ENCODE measurements at regions not wholly inside any gene's neighbourhood (a gene's known extent, or its start where the extent isn't known, plus 50 kb on each side); places are given as distances from the start of the nearest gene placed in this dataset.
"Not testable (repeated sequence)": the region's sequence is repeated elsewhere in the genome, so short reads cannot be mapped to it uniquely, and the experiment has no call there.

GRCh38 chr6:112470376-112470775, 123.2 kb downstream of the RFPL4B start:
- WGBS: 95% methylated on average over 4 of the region's 4 CpGs
- H3K4me3 ChIP-seq (ENCODE audit: low read length in 2 of 2): no peak overlapping the region
- no peaks in the 10 kb centered on the region for H3K9me3 ChIP-seq (ENCODE audit: control insufficient read depth in 2 of 2, insufficient read depth in 1 of 2, low read length in 1 of 2)
- no peak for DNase-seq (ENCODE audit: low read depth in 6 of 9, low spot score in 9 of 9)
- no peaks in the 10 kb centered on the region for H3K4me1 ChIP-seq (ENCODE audit: control insufficient read depth in 2 of 2, insufficient read depth in 2 of 2, low read length in 2 of 2)
- no peaks in the 10 kb centered on the region for H3K36me3 ChIP-seq (ENCODE audit: control insufficient read depth in 2 of 2, insufficient read depth in 2 of 2, low read length in 1 of 2)
- H3K27ac ChIP-seq (ENCODE audit: low read depth in 1 of 2, low read length in 1 of 2): no peak overlapping the region
- no peaks in the 10 kb centered on the region for H3K27me3 ChIP-seq (ENCODE audit: control insufficient read depth in 2 of 2, insufficient read depth in 1 of 2, low read length in 1 of 2)

- no peaks in the 10 kb centered on the region for H3K9me3 ChIP-seq (ENCODE audit: control insufficient read depth in 2 of 2, insufficient read depth in 1 of 2, low read length in 1 of 2)
- 93% methylated on average over 1 of the region's 1 CpG for WGBS
- no peak for DNase-seq (ENCODE audit: low read depth in 6 of 9, low spot score in 9 of 9)
- H3K27me3 ChIP-seq (ENCODE audit: control insufficient read depth in 2 of 2, insufficient read depth in 1 of 2, low read length in 1 of 2): no peaks in the 10 kb centered on the region
- H3K36me3 ChIP-seq (ENCODE audit: control insufficient read depth in 2 of 2, insufficient read depth in 2 of 2, low read length in 1 of 2): no peaks in the 10 kb centered on the region
- H3K4me3 ChIP-seq (ENCODE audit: low read length in 2 of 2): no peak overlapping the region
- no peak overlapping the region for H3K27ac ChIP-seq (ENCODE audit: low read depth in 1 of 2, low read length in 1 of 2)
- no peaks in the 10 kb centered on the region for H3K4me1 ChIP-seq (ENCODE audit: control insufficient read depth in 2 of 2, insufficient read depth in 2 of 2, low read length in 2 of 2)
Measured at GRCh38 chr6:112470950-112471349, 123.8 kb downstream of the RFPL4B start.

GRCh38 chr6:112475083-112475482, 128.0 kb downstream of the RFPL4B start:
- H3K4me1 ChIP-seq (ENCODE audit: control insufficient read depth in 2 of 2, insufficient read depth in 2 of 2, low read length in 2 of 2): no peaks in the 10 kb centered on the region
- H3K36me3 ChIP-seq (ENCODE audit: control insufficient read depth in 2 of 2, insufficient read depth in 2 of 2, low read length in 1 of 2): no peaks in the 10 kb centered on the region

GRCh38 chr6:112477125-112477524, 130.0 kb downstream of the RFPL4B start:
- Histone ChIP-seq H3K4me3 (ENCODE audit: low read length in 2 of 2) (no peak overlapping the region), H3K27ac (ENCODE audit: low read depth in 1 of 2, low read length in 1 of 2) (no peak overlapping the region), H3K9me3 (ENCODE audit: control insufficient read depth in 2 of 2, insufficient read depth in 1 of 2, low read length in 1 of 2) (no peaks in the 10 kb centered on the region), H3K36me3 (ENCODE audit: control insufficient read depth in 2 of 2, insufficient read depth in 2 of 2, low read length in 1 of 2) (no peaks in the 10 kb centered on the region), H3K4me1 (ENCODE audit: control insufficient read depth in 2 of 2, insufficient read depth in 2 of 2, low read length in 2 of 2) (no peaks in the 10 kb centered on the region), H3K27me3 (ENCODE audit: control insufficient read depth in 2 of 2, insufficient read depth in 1 of 2, low read length in 1 of 2) (no peaks in the 10 kb centered on the region)
- DNase-seq (ENCODE audit: low read depth in 6 of 9, low spot score in 9 of 9): no peak
- 94% methylated on average over 5 of the region's 5 CpGs for WGBS

More at GRCh38 chr6:112475083-112475482, 128.0 kb downstream of the RFPL4B start:
- no peak overlapping the region for H3K4me3 ChIP-seq (ENCODE audit: low read length in 2 of 2)
- no peaks in the 10 kb centered on the region for H3K27me3 ChIP-seq (ENCODE audit: control insufficient read depth in 2 of 2, insufficient read depth in 1 of 2, low read length in 1 of 2)
- DNase-seq (ENCODE audit: low read depth in 6 of 9, low spot score in 9 of 9): no peak
- H3K9me3 ChIP-seq (ENCODE audit: control insufficient read depth in 2 of 2, insufficient read depth in 1 of 2, low read length in 1 of 2): no peaks in the 10 kb centered on the region
- H3K27ac ChIP-seq (ENCODE audit: low read depth in 1 of 2, low read length in 1 of 2): no peak overlapping the region

- Histone ChIP-seq H3K27me3 (ENCODE audit: control insufficient read depth in 2 of 2, insufficient read depth in 1 of 2, low read length in 1 of 2) (no peaks in the 10 kb centered on the region), H3K27ac (ENCODE audit: low read depth in 1 of 2, low read length in 1 of 2) (no peak overlapping the region), H3K9me3 (ENCODE audit: control insufficient read depth in 2 of 2, insufficient read depth in 1 of 2, low read length in 1 of 2) (no peaks in the 10 kb centered on the region), H3K4me1 (ENCODE audit: control insufficient read depth in 2 of 2, insufficient read depth in 2 of 2, low read length in 2 of 2) (no peaks in the 10 kb centered on the region), H3K4me3 (ENCODE audit: low read length in 2 of 2) (no peak overlapping the region), H3K36me3 (ENCODE audit: control insufficient read depth in 2 of 2, insufficient read depth in 2 of 2, low read length in 1 of 2) (no peaks in the 10 kb centered on the region)
- WGBS: 53% methylated on average over 2 of the region's 2 CpGs
- DNase-seq (ENCODE audit: low read depth in 6 of 9, low spot score in 9 of 9): no peak
Measured at GRCh38 chr6:112478036-112478435, 130.9 kb downstream of the RFPL4B start.

- H3K4me1 ChIP-seq (ENCODE audit: control insufficient read depth in 2 of 2, insufficient read depth in 2 of 2, low read length in 2 of 2); H3K9me3 ChIP-seq (ENCODE audit: control insufficient read depth in 2 of 2, insufficient read depth in 1 of 2, low read length in 1 of 2); H3K27me3 ChIP-seq (ENCODE audit: control insufficient read depth in 2 of 2, insufficient read depth in 1 of 2, low read length in 1 of 2); H3K27ac ChIP-seq (ENCODE audit: low read depth in 1 of 2, low read length in 1 of 2); DNase-seq (ENCODE audit: low read depth in 6 of 9, low spot score in 9 of 9); H3K4me3 ChIP-seq (ENCODE audit: low read length in 2 of 2); H3K36me3 ChIP-seq (ENCODE audit: control insufficient read depth in 2 of 2, insufficient read depth in 2 of 2, low read length in 1 of 2): not testable (repeated sequence)
- WGBS: 96% methylated on average over 5 of the region's 5 CpGs
Measured at GRCh38 chr6:112479975-112480374, 132.8 kb downstream of the RFPL4B start.

- WGBS: 93% methylated on average over 1 of the region's 1 CpG
- no peaks in the 10 kb centered on the region for H3K4me1 ChIP-seq (ENCODE audit: control insufficient read depth in 2 of 2, insufficient read depth in 2 of 2, low read length in 2 of 2)
- no peak overlapping the region for H3K27ac ChIP-seq (ENCODE audit: low read depth in 1 of 2, low read length in 1 of 2)
- DNase-seq (ENCODE audit: low read depth in 6 of 9, low spot score in 9 of 9): no peak
- no peak overlapping the region for H3K4me3 ChIP-seq (ENCODE audit: low read length in 2 of 2)
- H3K9me3 ChIP-seq (ENCODE audit: control insufficient read depth in 2 of 2, insufficient read depth in 1 of 2, low read length in 1 of 2): no peaks in the 10 kb centered on the region
- no peaks in the 10 kb centered on the region for H3K27me3 ChIP-seq (ENCODE audit: control insufficient read depth in 2 of 2, insufficient read depth in 1 of 2, low read length in 1 of 2)
- no peaks in the 10 kb centered on the region for H3K36me3 ChIP-seq (ENCODE audit: control insufficient read depth in 2 of 2, insufficient read depth in 2 of 2, low read length in 1 of 2)
Measured at GRCh38 chr6:112480553-112480952, 133.4 kb downstream of the RFPL4B start.

- DNase-seq (ENCODE audit: low read depth in 6 of 9, low spot score in 9 of 9): no peak
- Histone ChIP-seq H3K9me3 (ENCODE audit: control insufficient read depth in 2 of 2, insufficient read depth in 1 of 2, low read length in 1 of 2) (no peaks in the 10 kb centered on the region), H3K27ac (ENCODE audit: low read depth in 1 of 2, low read length in 1 of 2) (no peak overlapping the region), H3K36me3 (ENCODE audit: control insufficient read depth in 2 of 2, insufficient read depth in 2 of 2, low read length in 1 of 2) (no peaks in the 10 kb centered on the region), H3K27me3 (ENCODE audit: control insufficient read depth in 2 of 2, insufficient read depth in 1 of 2, low read length in 1 of 2) (no peaks in the 10 kb centered on the region), H3K4me3 (ENCODE audit: low read length in 2 of 2) (no peak overlapping the region), H3K4me1 (ENCODE audit: control insufficient read depth in 2 of 2, insufficient read depth in 2 of 2, low read length in 2 of 2) (no peaks in the 10 kb centered on the region)
- WGBS: 93% methylated on average over 2 of the region's 2 CpGs
Measured at GRCh38 chr6:112481211-112481610, 134.1 kb downstream of the RFPL4B start.

GRCh38 chr6:112482373-112482772, 135.2 kb downstream of the RFPL4B start:
- no peaks in the 10 kb centered on the region for H3K36me3 ChIP-seq (ENCODE audit: control insufficient read depth in 2 of 2, insufficient read depth in 2 of 2, low read length in 1 of 2)
- no peak for DNase-seq (ENCODE audit: low read depth in 6 of 9, low spot score in 9 of 9)
- H3K27me3 ChIP-seq (ENCODE audit: control insufficient read depth in 2 of 2, insufficient read depth in 1 of 2, low read length in 1 of 2): no peaks in the 10 kb centered on the region
- H3K4me1 ChIP-seq (ENCODE audit: control insufficient read depth in 2 of 2, insufficient read depth in 2 of 2, low read length in 2 of 2): no peaks in the 10 kb centered on the region
- H3K9me3 ChIP-seq (ENCODE audit: control insufficient read depth in 2 of 2, insufficient read depth in 1 of 2, low read length in 1 of 2): no peaks in the 10 kb centered on the region
- no peak overlapping the region for H3K27ac ChIP-seq (ENCODE audit: low read depth in 1 of 2, low read length in 1 of 2)
- WGBS: 96% methylated on average over 2 of the region's 2 CpGs
- H3K4me3 ChIP-seq (ENCODE audit: low read length in 2 of 2): no peak overlapping the region

All from thymus (tissue), 11 donors.